ENCODE measurements at regions not wholly inside any gene's neighbourhood (a gene's known extent, or its start where the extent isn't known, plus 50 kb on each side); places are given as distances from the start of the nearest gene placed in this dataset.

DNA sequence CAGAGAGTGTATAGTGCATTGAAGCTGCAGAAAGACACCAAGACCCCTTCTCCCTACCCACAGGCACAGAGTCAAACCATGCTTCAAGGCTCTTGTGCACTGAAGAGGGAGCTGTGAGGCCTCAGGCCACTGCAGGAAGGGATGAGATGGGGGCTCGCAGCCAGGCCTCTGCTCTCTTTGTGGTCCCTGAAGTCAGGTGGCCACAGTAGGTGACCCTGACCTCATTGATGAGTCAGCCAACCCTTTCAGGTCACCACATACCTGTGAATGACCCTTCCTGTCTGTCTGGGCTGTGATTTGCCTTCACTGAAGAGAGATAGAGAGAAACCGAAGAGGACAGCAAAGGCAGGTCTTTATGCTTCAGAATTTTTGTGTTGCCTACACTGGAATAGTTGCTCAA is 372.1 kb downstream of the ACTL7B start:
- no peak for DNase-seq

DNA sequence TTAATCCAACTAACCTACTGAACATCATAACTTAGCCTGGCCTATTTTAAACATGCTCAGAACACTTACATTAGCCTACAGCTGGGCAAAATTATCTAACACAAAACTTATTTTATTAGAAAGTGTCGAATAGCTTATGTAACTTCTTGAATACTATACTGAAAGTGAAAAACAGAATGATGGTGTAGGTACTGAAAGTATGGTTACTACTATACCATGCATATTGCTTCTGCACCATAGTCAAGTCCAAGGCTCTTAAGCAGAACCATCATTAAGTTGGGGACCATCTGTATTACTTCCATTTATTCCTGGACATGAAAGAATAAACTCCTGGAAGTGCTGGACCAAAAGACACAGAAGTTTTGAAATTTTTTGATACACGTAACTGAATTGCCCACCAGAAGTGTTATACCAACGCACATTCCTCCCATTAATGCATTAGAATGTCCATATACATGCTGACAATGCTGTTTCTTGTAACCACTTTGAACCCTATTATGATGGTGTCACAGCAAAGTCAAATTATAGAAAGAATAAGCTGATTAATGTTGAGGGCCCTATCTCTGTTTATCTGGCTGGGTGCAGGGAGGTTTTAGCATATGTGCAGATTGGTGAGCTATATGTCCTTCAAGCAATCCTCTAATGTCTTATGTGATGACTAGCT is 375.7 kb downstream of the ACTL7B start:
- no peak for DNase-seq

DNA sequence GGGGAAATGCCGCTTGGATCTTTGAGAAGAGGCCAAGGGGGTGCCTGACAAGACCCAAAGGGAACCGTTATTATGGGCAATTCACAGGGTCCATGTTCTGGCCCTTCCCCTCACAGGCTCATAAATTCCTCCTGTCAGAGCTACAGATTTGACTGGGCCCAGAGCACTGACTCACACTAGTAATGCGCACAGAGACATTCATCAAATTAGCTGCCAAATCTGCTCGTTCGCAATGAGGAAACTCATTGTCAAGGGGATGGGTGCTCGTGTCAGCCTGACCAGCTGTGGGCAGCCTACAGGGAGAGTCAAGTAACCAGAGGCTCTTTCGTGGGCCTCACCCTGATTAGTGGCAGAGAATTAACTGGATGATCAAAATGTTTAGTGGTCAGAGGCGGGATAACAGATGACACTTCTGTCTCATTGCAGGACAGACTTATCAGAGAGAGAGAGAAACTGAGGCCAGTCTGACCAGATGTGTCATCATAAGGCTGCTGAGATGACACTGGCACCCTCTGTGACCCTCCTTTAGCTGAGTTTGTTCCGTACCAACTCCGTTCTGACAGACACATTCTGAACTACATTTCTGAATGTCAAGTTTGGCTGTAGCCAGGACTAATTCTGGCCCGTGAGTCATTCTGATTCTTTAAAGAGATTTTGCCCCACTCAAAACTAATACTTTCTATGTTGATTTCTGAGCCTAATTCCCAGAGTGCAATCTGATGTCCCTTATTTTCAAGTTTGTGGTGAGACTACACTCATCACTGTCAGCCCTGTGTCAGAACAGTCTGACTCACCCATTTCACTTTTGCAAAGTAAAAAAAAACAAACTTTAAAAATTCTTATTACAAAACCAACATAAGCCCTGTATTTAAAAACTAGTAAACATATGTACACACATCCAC is 377.1 kb downstream of the ACTL7B start:
- no peak for DNase-seq

DNA sequence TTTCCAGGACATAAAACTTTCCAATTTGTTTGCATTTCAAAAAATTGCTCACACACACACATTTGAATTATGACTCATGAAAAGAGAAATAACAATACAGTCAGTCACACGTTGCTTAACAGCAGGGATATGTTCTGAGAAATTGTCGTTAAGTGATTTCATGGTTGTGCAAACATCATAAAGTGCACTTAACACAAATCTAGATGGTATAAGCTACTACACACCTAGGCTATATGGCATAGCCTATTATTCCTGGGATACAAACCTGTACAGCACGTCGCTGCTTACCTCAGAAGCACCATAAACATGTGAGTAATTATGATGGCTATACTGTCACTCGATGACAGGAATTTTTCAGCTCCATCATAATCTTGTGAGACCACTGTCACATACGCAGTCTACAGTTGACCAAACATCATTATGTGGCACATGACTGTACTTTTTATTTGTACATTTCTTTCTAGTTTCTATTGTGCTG is 378.2 kb downstream of the ACTL7B start:
- peak; percentile 70 for DNase-seq

DNA sequence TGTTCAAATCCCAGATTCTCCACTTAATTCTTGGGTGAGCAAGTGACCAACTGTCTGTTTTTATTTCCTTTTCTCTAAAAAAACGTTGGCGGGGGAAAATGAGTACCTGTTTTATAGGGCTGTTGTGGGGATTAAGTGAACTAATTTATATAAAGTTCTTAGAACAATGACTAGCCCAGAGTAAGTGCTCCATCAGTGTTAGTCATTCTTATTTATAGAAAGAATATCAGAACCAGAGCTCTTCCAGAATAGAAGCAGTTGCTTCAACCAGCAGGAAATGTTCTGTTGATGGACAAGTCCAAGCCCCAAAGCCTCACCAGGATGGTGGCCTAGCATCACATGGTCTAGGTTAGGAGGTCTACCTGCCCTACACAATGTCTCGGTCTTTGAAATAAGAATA is 379.2 kb downstream of the ACTL7B start:
- DNase-seq = no peak

DNA sequence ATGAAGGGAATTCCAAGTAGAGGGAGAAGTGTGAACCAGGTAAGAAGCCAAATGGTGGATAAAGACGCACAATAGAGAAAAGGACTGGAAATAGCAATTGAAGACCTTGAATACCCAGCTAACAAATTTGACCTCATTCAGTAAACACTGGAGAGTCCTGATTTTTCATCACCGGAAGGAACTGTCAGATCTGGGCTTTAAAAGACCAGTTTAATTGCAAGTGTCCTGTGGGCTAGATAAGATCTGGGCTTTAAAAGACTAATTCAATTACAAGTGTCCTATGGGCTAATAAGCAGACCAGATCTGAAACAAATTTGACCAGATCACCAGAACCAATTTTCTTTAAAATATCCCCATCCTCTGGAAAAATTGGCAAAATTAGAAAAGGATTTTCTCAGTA is 380.0 kb downstream of the ACTL7B start:
- DNase-seq = no peak

DNA sequence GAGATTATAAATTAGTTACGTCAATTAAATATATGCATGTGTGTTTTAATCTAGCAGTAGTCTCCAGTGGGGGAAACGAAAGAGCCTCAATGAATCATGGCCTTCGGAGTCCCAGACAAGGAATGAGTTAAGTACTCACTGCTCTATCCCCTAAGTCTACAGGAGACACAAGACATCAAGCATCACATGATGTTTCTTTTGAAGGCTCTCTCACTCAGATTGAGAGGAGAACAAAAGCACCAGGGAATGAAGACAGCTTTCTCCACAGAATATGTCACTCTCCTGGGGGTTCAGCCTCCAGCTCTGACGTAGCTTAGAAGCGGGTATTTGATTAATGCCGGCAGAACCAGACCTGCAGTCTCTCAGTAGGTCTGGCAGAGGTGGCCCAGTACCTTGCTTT is 381.4 kb downstream of the ACTL7B start:
- DNase-seq = no peak

DNA sequence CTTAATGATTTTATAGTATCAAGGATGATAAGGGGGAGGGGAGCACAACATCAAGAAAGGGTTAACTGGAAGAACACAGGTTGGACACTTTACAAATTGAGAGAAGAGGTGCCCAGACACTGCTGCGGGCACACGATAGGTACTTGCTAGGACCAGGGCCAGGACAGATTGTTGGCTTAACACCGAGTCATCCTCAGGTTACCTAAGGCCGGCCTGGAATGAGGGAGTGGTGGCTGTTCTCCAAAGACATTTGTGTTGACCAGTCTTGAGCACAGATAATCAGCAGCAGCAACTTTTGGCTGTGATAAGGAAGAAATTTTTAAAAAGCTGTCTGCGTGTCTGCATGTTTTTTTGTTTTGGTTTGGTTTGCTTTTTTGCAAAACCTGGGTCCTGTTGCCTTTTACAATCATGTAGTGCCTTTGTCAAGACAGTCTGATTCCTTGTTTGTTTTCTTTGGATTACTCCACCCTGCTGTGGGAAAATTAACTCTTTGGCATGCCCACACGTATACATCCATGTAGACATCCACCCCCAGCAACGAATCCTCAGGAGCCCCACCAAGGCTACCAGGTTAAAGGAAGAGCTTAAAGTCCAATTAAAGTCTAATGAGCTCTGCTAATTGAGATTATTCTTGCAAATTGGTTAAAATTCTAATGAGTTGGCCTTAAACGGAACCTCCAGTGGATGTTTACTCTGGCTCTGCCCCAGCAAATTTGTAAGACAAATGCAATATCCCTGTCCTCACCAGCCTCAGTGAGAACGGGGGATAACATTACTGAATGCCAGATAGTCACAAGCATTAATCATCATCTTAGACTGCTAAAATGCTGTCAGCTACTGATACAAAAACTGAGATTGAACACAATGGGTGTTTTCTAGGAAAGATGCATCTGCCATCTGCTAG is 382.3 kb downstream of the ACTL7B start:
- DNase-seq = peak; percentile 58

DNA sequence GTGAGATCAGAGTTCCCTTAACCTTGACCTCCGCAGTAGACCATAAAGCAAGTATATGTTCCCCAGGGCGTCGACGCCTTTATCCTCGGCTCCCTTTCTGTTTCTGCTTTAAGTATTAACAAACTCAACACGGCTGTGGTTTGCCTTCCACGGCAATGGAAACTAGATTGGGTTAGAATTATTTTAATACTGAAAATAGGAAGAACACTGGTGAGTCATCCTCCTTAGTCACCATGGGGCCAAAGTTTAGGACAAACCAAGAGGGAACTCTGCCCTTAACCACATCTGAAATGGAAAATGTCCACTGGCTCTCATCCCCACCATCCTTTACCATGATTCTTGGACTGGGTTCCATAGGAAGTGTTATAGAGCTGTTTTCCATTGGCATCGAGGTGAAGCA is 386.1 kb downstream of the ACTL7B start:
- DNase-seq = no peak

DNA sequence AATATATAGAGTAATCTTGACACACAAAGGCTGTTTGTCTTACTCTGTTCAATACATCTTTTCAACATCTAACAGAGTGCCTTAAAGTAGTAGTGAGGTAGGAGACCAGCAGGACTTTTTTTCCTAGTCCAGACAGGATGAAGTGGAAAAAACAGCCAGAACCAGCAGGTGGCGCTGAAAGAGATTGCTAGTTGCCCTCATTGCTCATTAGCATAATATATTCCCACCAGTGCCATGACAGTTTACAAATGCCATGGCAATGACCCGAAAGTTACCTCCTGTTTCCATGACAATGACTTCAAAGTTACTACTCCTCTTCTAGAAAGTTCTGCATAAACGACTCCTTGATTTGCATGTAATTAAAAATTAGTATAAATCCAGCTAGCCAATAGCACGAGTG is 387.4 kb downstream of the ACTL7B start:
- DNase-seq = peak; percentile 5

DNA sequence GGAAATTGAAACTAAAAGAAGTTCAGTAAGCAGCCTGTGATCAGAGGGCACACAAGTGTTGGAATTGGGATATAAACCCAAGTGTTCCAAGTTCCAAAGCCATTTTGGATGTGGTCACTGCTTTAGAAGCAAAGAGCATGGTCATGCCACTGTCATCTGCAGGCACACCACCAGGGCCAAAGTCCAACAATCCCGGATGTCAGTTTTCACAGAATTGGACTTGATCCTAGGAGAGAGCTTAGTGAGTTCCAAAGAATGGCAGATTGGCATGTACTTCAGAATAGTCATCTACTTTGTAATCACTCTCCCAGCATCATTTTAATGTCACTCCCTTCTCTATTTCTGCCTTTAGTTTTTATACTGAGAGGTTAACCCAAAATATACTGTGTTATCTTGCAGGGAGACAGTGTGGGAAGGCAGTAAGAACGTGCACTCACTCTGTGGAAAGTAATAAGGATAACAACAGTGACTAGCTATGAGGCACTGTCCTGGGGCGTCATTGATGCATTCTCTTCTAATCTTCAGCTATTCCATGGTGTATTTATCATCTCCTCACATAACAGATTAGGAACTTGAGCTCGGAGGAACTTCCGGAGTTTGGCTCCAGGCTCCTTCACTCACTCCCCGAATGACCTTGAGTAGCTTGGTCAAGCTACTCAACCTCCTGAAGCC is 388.0 kb downstream of the ACTL7B start:
- no peak for DNase-seq

DNA sequence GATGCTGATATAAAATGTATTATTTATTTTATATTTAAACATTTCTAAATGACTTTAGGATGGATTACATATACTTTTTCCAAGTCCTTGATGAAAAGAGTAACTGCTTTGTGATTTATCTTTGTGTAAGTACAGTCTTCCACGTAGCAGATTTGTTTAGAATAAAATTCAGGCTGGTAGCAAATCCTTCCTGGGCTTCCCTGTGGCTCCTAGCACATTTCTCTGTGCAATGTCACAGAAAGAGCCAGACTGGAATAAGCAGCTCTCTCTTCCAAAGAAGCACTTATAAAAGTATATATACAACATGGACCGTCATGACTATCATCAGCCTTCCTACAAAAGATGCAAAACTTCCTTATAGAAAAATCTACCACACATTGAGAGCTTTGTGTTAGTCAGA is 388.6 kb downstream of the ACTL7B start:
- no peak for DNase-seq

DNA sequence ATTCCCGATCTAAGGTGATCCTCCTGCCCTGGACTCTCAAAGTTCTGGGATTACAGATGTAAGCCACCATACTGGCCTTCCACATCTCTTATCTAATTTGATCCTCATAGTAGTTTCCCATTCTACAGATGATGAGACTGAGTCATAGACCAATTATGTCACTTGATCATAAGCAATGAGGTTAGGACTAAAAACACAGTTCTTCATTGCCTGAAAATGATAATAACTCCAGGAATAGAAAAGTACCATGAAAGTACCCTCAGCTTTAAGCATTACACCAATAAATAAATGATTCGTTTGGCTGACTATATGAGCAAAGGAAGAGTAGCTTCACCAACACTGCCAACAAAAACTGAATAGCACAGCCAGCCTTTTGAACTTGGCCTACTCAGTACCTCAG is 389.5 kb downstream of the ACTL7B start:
- no peak for DNase-seq

DNA sequence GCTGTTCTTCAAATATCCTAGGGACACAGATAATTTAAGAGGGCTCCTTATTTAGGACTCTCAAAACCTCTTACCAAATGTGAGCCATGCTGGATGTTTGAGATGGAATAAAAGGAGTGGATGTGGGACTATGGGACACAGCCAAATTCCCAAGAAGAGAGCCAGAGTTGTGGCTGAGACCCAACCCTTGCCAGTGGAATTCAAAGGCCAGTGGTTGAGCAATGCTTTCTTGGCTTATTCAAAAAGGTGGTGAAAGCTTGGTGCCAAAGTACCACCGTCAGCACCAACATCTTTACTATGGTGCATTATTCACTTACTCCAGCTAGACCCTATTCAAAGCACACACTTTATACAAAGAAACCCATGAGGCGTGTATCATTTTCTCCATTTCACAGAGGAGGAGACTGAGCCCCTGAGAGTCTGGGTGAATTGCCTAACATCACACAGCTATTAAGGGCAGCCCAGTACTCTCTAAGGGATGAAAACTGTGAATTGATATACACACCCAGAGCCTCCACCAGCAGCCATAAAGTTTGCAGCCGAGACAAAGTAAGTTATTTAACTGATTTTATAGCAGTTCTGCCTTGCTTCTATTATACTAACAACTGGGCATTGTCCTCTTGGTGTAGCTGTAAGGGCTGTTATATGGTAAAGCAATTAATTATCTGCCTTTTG is 391.7 kb downstream of the ACTL7B start:
- no peak for DNase-seq

DNA sequence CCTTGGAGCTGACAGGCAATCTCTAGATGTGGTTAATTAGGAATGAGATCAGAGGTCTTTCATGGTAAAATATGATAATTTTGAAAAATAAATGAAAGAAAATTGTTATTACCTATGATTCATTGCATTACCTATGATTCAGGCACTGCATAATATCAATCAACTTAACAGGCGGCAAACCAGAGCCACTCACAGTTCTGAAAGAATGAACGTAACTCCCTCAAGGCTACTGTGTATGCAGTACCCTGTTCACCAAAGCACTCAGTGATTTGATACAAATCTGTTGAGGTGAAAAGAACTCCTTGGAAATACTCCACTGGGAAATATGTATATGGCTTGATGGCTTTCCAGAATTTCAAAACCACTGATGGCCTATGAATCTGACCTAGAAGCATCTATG is 398.9 kb downstream of the ACTL7B start:
- DNase-seq = no peak

DNA sequence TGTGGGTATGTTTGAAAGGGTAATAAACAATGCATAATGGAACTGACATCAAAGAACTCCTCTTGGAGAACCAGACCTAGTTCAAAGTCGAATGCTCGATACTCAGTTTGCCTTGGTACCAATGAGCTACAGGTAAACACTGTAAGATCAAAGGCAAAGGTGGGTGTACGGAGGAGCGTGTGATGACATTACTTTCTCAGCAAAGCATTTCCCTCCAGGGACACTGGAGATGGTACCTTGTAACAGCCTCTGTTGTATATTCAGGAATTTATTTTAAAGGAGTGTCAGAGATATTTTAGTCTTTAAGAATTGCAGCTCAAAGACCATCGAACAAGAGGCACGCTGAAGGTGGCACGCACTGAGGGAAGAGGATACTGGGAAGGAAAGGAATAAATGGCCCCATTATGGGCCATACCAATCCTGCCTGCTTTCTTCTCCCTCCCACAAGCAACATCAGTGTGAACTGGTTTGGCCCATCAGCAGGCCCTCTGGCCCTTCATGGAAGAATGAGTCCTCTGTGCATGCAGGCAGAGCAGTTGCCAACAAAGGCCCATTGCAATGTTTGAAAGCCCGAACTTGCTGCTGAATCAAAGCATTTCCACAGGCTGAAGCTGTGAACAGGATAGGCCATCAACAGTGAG is 410.2 kb downstream of the ACTL7B start:
- DNase-seq = peak; percentile 5

DNA sequence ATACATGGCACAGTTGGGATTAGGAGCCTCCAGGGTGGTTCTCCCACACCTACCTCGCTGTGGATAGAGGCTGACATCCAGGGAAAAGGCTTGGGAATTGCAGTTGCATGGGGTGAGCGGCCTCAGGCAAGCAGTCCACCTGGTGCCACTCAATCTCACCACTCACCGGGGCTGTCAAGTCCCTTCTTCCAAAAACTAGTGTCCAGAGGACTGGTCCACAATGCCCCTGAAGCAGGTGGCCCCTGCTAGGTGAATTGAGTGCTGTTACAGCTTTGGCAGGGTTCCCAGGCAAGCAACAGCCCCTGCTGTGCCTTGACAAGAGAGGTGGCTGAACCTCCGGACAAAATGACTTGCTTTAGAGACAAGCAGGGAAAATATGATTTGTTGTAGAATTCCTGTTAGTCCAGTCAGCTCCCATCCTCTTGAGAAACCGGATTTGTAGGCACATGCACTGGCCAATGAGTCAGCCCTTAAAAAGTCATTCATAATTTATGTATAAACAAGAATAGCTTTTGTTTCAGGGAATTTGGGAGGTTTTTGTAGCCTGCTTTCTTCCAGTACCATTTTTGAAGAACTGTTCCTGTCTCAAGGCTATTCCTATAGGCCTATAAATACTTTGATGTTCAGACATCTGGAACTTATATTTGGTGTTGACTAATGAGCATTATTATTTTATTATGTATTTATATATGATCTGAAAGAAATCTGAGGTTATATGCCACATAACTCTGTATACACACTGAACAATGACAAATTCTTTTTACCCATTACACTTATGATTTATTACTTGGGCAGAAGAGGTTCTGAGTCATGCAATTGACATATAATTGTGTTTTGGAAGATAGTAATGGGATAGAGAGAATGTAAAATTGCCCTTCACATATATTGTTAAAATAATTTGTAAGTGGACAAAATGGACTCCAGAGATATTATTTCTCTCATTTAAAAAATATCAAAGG is 411.1 kb downstream of the ACTL7B start:
- peak; percentile 93 for DNase-seq

DNA sequence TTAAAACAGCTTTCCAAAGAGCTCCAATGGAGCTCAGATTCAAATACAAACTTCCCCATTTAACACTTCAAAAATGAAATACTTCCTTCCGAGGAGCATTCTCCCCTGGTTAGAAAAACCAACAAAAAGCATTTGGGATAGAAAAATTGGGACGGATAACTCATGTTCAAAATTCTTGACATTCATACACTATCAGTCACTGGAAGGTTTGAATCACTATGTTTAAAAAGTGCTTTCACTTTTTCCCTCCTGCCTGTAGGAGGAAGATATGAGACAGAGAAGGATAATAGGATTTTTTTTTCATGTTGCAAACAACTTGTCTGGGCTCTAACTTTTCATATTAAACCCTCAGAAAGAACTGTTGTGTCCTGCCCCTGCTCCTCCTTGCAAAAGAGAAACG is 412.0 kb downstream of the ACTL7B start:
- DNase-seq = peak; percentile 5

DNA sequence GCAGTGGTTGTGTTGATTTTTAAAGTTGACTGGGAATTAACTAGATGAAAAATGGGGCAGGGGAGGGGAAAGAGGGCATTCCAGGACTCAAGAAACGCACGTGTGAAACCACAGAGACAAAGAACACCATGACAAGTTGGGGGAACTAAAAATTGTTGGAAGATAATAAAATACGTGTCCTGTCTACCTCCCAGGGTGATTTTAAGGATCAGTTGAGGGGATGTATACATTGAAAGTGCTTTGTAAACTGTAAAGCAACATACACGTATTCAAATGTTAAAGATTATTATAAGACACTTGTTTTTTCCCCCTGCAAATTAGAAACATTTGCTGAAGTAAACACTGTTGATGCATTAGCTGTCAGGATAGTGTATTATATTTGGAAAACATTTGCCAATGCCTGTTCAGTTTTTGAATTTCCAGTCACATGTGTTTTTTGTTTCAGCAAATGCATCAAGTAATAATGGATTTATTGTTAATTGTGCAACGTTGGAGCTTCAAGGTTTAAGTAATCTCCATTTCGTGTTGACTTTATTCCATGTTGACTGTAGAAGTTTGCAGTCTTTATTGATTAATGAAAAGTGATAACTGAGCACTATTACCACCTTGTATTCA is 412.7 kb downstream of the ACTL7B start:
- no peak for DNase-seq

DNA sequence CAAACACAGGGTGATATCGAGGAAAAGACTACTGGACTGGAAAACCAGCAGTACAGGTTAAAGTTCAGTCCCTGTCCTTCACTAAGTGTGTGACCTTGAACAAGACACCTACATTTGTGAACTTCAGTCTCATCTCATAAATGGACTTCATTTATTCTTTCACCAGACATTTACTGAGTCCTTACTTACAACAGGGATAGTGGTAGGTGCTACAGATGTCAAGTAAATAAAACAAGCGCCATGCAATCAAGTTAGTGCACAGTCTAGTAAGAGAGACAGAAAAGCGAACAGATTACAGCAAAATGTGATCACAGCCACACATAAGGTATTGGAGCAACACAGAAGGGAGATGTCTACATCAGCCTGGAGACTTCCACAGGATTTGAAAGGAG is 413.2 kb downstream of the ACTL7B start:
- no peak for DNase-seq

Data from NCI-H345 (cell line).